ENCODE measurements at regions not wholly inside any gene's neighbourhood (a gene's known extent, or its start where the extent isn't known, plus 50 kb on each side); places are given as distances from the start of the nearest gene placed in this dataset.
"Not testable (repeated sequence)": the region's sequence is repeated elsewhere in the genome, so short reads cannot be mapped to it uniquely, and the experiment has no call there.

- H3K4me1 Mint-ChIP-seq; H3K27ac ChIP-seq (ENCODE audit: low read depth in 1 of 2, low read length in 2 of 2): not testable (repeated sequence)
Measured at GRCh38 chr1:120542365-120542764, 127.5 kb downstream of the NBPF8 start.

GRCh38 chr1:120542940-120543339 is 128.1 kb downstream of the NBPF8 start:
- H3K27ac ChIP-seq (ENCODE audit: low read depth in 1 of 2, low read length in 2 of 2); H3K79me2 ChIP-seq (ENCODE audit: insufficient read depth, low read length); H2AFZ ChIP-seq (ENCODE audit: insufficient read depth, low read depth, low read length, poor library complexity, severe bottlenecking); H3K4me1 Mint-ChIP-seq; H3K9me3 ChIP-seq (replicated peaks in 1 of 2; ENCODE audit: control insufficient read depth in 1 of 2, insufficient read depth in 1 of 2, low read length in 2 of 2); H4K20me1 ChIP-seq (ENCODE audit: insufficient read depth, low read length); H3K4me2 ChIP-seq (replicated peaks; ENCODE audit: extremely low read depth, low read length, poor library complexity, severe bottlenecking); H3K9ac ChIP-seq (ENCODE audit: insufficient read depth, low read length, poor library complexity, severe bottlenecking); H3K27me3 Mint-ChIP-seq (ENCODE audit: low read depth in 3 of 3); H3K4me1 ChIP-seq (ENCODE audit: control insufficient read depth in 1 of 2, insufficient read depth in 2 of 2, low read length in 2 of 2); H3K36me3 ChIP-seq (replicated peaks in 1 of 2; ENCODE audit: control insufficient read depth in 1 of 2, insufficient read depth in 2 of 2, low read length in 2 of 2); H3K4me3 Mint-ChIP-seq; H3K4me3 ChIP-seq (replicated peaks in 1 of 3; ENCODE audit: low read depth in 2 of 3, low read length in 3 of 3); DNase-seq; intact Hi-C loops (cut with micrococcal nuclease); H3K36me3 Mint-ChIP-seq; H3K27ac Mint-ChIP-seq; H3K27me3 ChIP-seq (ENCODE audit: control insufficient read depth in 2 of 2, insufficient read depth in 2 of 2, low read length in 2 of 2); H3K9me3 Mint-ChIP-seq: not testable (repeated sequence)
- no CpG with 5 or more reads among the region's 2 CpGs for WGBS (ENCODE audit: insufficient coverage)

More at GRCh38 chr1:120542365-120542764, 127.5 kb downstream of the NBPF8 start:
- intact Hi-C loops (cut with micrococcal nuclease); H3K36me3 Mint-ChIP-seq; H3K27me3 ChIP-seq (ENCODE audit: control insufficient read depth in 2 of 2, insufficient read depth in 2 of 2, low read length in 2 of 2); H3K9me3 ChIP-seq (replicated peaks in 1 of 2; ENCODE audit: control insufficient read depth in 1 of 2, insufficient read depth in 1 of 2, low read length in 2 of 2); H2AFZ ChIP-seq (ENCODE audit: insufficient read depth, low read depth, low read length, poor library complexity, severe bottlenecking); H3K36me3 ChIP-seq (replicated peaks in 1 of 2; ENCODE audit: control insufficient read depth in 1 of 2, insufficient read depth in 2 of 2, low read length in 2 of 2); H3K4me2 ChIP-seq (replicated peaks; ENCODE audit: extremely low read depth, low read length, poor library complexity, severe bottlenecking); H3K79me2 ChIP-seq (ENCODE audit: insufficient read depth, low read length); H3K27me3 Mint-ChIP-seq (ENCODE audit: low read depth in 3 of 3); H3K4me3 ChIP-seq (replicated peaks in 1 of 3; ENCODE audit: low read depth in 2 of 3, low read length in 3 of 3); H3K27ac Mint-ChIP-seq; H4K20me1 ChIP-seq (ENCODE audit: insufficient read depth, low read length); H3K9me3 Mint-ChIP-seq; H3K9ac ChIP-seq (ENCODE audit: insufficient read depth, low read length, poor library complexity, severe bottlenecking); H3K4me1 ChIP-seq (ENCODE audit: control insufficient read depth in 1 of 2, insufficient read depth in 2 of 2, low read length in 2 of 2); DNase-seq; H3K4me3 Mint-ChIP-seq: not testable (repeated sequence)
- no CpG with 5 or more reads among the region's 2 CpGs for WGBS (ENCODE audit: insufficient coverage)

- H3K4me2 ChIP-seq (replicated peaks; ENCODE audit: extremely low read depth, low read length, poor library complexity, severe bottlenecking); H3K79me2 ChIP-seq (ENCODE audit: insufficient read depth, low read length); intact Hi-C loops (cut with micrococcal nuclease); H2AFZ ChIP-seq (ENCODE audit: insufficient read depth, low read depth, low read length, poor library complexity, severe bottlenecking); H3K4me3 Mint-ChIP-seq; H3K27me3 Mint-ChIP-seq (ENCODE audit: low read depth in 3 of 3); H3K36me3 Mint-ChIP-seq; H3K9me3 ChIP-seq (replicated peaks in 1 of 2; ENCODE audit: control insufficient read depth in 1 of 2, insufficient read depth in 1 of 2, low read length in 2 of 2); H3K27ac Mint-ChIP-seq; H3K4me1 Mint-ChIP-seq; H3K4me3 ChIP-seq (replicated peaks in 1 of 3; ENCODE audit: low read depth in 2 of 3, low read length in 3 of 3); H3K9ac ChIP-seq (ENCODE audit: insufficient read depth, low read length, poor library complexity, severe bottlenecking); H3K27me3 ChIP-seq (ENCODE audit: control insufficient read depth in 2 of 2, insufficient read depth in 2 of 2, low read length in 2 of 2); H3K27ac ChIP-seq (ENCODE audit: low read depth in 1 of 2, low read length in 2 of 2); H3K36me3 ChIP-seq (replicated peaks in 1 of 2; ENCODE audit: control insufficient read depth in 1 of 2, insufficient read depth in 2 of 2, low read length in 2 of 2); H3K4me1 ChIP-seq (ENCODE audit: control insufficient read depth in 1 of 2, insufficient read depth in 2 of 2, low read length in 2 of 2); DNase-seq; H4K20me1 ChIP-seq (ENCODE audit: insufficient read depth, low read length); H3K9me3 Mint-ChIP-seq: not testable (repeated sequence)
- no CpG with 5 or more reads among the region's 2 CpGs for WGBS (ENCODE audit: insufficient coverage)
- peak; percentile 63 for TF ChIP-seq CTCF (IDR thresholded peaks at IDR 0.05)
Measured at GRCh38 chr1:120544434-120544833, 129.6 kb downstream of the NBPF8 start.

GRCh38 chr1:120550335-120550734 is 135.5 kb downstream of the NBPF8 start:
- H3K4me1 Mint-ChIP-seq; H3K9me3 Mint-ChIP-seq; H3K27me3 ChIP-seq (ENCODE audit: control insufficient read depth in 2 of 2, insufficient read depth in 2 of 2, low read length in 2 of 2); H3K4me3 Mint-ChIP-seq; H3K9me3 ChIP-seq (replicated peaks in 1 of 2; ENCODE audit: control insufficient read depth in 1 of 2, insufficient read depth in 1 of 2, low read length in 2 of 2); DNase-seq; H2AFZ ChIP-seq (ENCODE audit: insufficient read depth, low read depth, low read length, poor library complexity, severe bottlenecking); H3K4me2 ChIP-seq (replicated peaks; ENCODE audit: extremely low read depth, low read length, poor library complexity, severe bottlenecking); H3K4me3 ChIP-seq (replicated peaks in 1 of 3; ENCODE audit: low read depth in 2 of 3, low read length in 3 of 3); intact Hi-C loops (cut with micrococcal nuclease); H3K79me2 ChIP-seq (ENCODE audit: insufficient read depth, low read length); H3K36me3 ChIP-seq (replicated peaks in 1 of 2; ENCODE audit: control insufficient read depth in 1 of 2, insufficient read depth in 2 of 2, low read length in 2 of 2); H3K27ac ChIP-seq (ENCODE audit: low read depth in 1 of 2, low read length in 2 of 2); H3K27ac Mint-ChIP-seq; H3K4me1 ChIP-seq (ENCODE audit: control insufficient read depth in 1 of 2, insufficient read depth in 2 of 2, low read length in 2 of 2); H3K27me3 Mint-ChIP-seq (ENCODE audit: low read depth in 3 of 3); H4K20me1 ChIP-seq (ENCODE audit: insufficient read depth, low read length); H3K9ac ChIP-seq (ENCODE audit: insufficient read depth, low read length, poor library complexity, severe bottlenecking): not testable (repeated sequence)
- no CpG with 5 or more reads among the region's 2 CpGs for WGBS (ENCODE audit: insufficient coverage)
- peaks cover 3 to 12% of the 10 kb centered on the region in 2 donors for H3K36me3 Mint-ChIP-seq

All from CD14-positive monocyte (primary cell).